Right lobe of liver (tissue), 6 donors: ENCODE measurements at regions not wholly inside any gene's neighbourhood (a gene's known extent, or its start where the extent isn't known, plus 50 kb on each side); places are given as distances from the start of the nearest gene placed in this dataset.

Experiments
- ATAC-seq, 4 donors: fragments of 200-7000 bp; cut with Tn5 transposase; one replicate each; pipeline ENCODE4 v1.9.1; 2020; ENCODE audit warnings: mild to moderate bottlenecking in 4 of 4, moderate library complexity in 4 of 4
- DNase-seq, 3 donors: peaks; one replicate each; pipeline ENCODE4 v3.0.0-alpha.2; 2020
- H3K27ac ChIP-seq, 3 donors: fragments of 200-600 bp; one replicate each; pipeline ENCODE4 v1.8.0; 2022
- H3K27me3 ChIP-seq, 2 donors: fragments of 200-600 bp; one replicate each; pipeline ENCODE4 v1.8.0; 2022
- H3K36me3 ChIP-seq, 4 donors: fragments of 200-600 bp; sonication (generic) in 1 of 4; one replicate each; pipeline versions ENCODE4 v1.5.1 to v1.8.0; 2017 to 2022; ENCODE audit warnings: control low read depth in 1 of 4
- H3K4me1 ChIP-seq, 4 donors: fragments of 200-600 bp; sonication (generic) in 1 of 4; one replicate each; pipeline versions ENCODE4 v1.5.1 to v1.8.0; 2017 to 2022; ENCODE audit warnings: control low read depth in 1 of 4
- H3K4me3 ChIP-seq, 3 donors: fragments of 200-600 bp; one replicate each; pipeline ENCODE4 v1.8.0; 2022
- H3K9me3 ChIP-seq, 4 donors: fragments of 200-600 bp; sonication (generic) in 1 of 4; one replicate each; pipeline versions ENCODE4 v1.5.1 to v1.8.0; 2017 to 2022; ENCODE audit warnings: control low read depth in 1 of 4
- CTCF ChIP-seq, 4 donors: fragments of 200-600 bp in 3 of 4; fragments of 450-650 bp in 1 of 4; IDR thresholded peaks; one replicate each; pipeline versions ENCODE4 v1.5.1 to v1.8.0; 2016 to 2022; ENCODE audit warnings: antibody characterized with exemption in 4 of 4, mild to moderate bottlenecking in 2 of 4
- POLR2A ChIP-seq: fragments of 450-650 bp; IDR thresholded peaks from one replicate; pipeline ENCODE4 v1.6.1; 2017; ENCODE audit warnings: antibody characterized with exemption, mild to moderate bottlenecking
- WGBS: methylation state at CpG from one replicate; pipeline ENCODE4 v1.1.6; 2018; ENCODE audit warnings: low coverage, low lambda C conversion rate; ENCODE audit not compliant: insufficient coverage; ENCODE audit errors: missing lambda C conversion rate; 5-methylcytosine and 5-hydroxymethylcytosine counted together
- intact Hi-C, 2 donors: fragments of 100-400 bp; cut with DNase I; formaldehyde crosslinking; loops; one replicate each; pipeline versions ENCODE4 v1.11.2 to v1.14.1; 2022
- donor health status: DM: no; HTN: yes; CAD: no.
- donor health status: DM: no; HTN: no; CAD: no.
- donor health status: DM: no; HTN: no; CAD: no.
- donor health status: DM: no; HTN: yes; CAD: no.
- donor health status: DM: no; HTN: yes; CAD: no.

- Histone ChIP-seq H3K9me3 (no peaks in the 10 kb centered on the region), H3K27me3 (no peaks in the 10 kb centered on the region), H3K36me3 (no peaks in the 10 kb centered on the region), H3K4me3 (no peak overlapping the region), H3K4me1 (no peaks in the 10 kb centered on the region), H3K27ac (no peak overlapping the region)
- intact Hi-C loops: no loop called here
- TF ChIP-seq CTCF (IDR thresholded peaks at IDR 0.05): no peak
- no peak for TF ChIP-seq POLR2A
- DNase-seq: no peak
- no peak for ATAC-seq
These were observed 449.1 kb upstream of the REG3G start for GRCh38 chr2:78576409-78576808.

GRCh38 chr2:78585871-78586270 is 439.6 kb upstream of the REG3G start:
- no peaks in the 10 kb centered on the region for H3K27me3 ChIP-seq
- ATAC-seq (no peak), DNase-seq (no peak)
- no peaks in the 10 kb centered on the region for H3K36me3 ChIP-seq
- 24% methylated on average over 3 of the region's 3 CpGs for WGBS
- H3K4me3 ChIP-seq: no peak overlapping the region
- TF ChIP-seq POLR2A (no peak), CTCF (IDR thresholded peaks at IDR 0.05) (no peak)
- H3K27ac ChIP-seq: no peak overlapping the region
- no peaks in the 10 kb centered on the region for H3K9me3 ChIP-seq
- intact Hi-C loops: no loop called here
- H3K4me1 ChIP-seq: no peaks in the 10 kb centered on the region

- ATAC-seq (no peak), DNase-seq (no peak)
- Histone ChIP-seq H3K27me3 (no peaks in the 10 kb centered on the region), H3K27ac (no peak overlapping the region), H3K9me3 (no peaks in the 10 kb centered on the region), H3K36me3 (no peaks in the 10 kb centered on the region), H3K4me1 (no peaks in the 10 kb centered on the region), H3K4me3 (no peak overlapping the region)
- WGBS: 33% methylated on average over 1 of the region's 1 CpG
- no peak for TF ChIP-seq CTCF (IDR thresholded peaks at IDR 0.05)
- TF ChIP-seq POLR2A: no peak
- intact Hi-C loops: no loop called here
These were observed 439.2 kb upstream of the REG3G start for GRCh38 chr2:78586316-78586715.

DNA sequence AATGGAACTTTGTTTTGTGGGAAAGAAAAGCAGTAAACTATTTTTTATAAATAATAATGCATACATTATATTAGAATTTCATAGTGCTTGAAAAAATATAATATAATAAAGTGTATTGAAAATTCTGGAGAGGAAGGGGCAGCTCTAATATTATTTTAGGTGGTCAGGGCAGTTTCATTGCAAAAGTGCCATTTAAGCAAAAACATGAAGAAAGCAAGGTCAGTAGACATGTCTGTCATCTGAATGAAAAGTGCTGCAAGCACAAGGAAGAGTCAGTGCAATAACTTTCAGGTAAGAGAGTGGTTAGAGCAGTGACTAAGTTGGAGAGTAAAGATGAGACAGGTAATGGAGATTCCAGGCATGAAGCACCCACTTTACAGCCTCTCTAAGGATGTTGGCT is 435.6 kb upstream of the REG3G start:
- intact Hi-C loops: no loop called here
- TF ChIP-seq CTCF (IDR thresholded peaks at IDR 0.05) (no peak), POLR2A (no peak)
- no peak overlapping the region for H3K4me3 ChIP-seq
- H3K27ac ChIP-seq: no peak overlapping the region
- no peaks in the 10 kb centered on the region for H3K36me3 ChIP-seq
- no peaks in the 10 kb centered on the region for H3K4me1 ChIP-seq
- no peak for DNase-seq
- H3K27me3 ChIP-seq: no peaks in the 10 kb centered on the region
- H3K9me3 ChIP-seq: no peaks in the 10 kb centered on the region
- no peak for ATAC-seq

DNA sequence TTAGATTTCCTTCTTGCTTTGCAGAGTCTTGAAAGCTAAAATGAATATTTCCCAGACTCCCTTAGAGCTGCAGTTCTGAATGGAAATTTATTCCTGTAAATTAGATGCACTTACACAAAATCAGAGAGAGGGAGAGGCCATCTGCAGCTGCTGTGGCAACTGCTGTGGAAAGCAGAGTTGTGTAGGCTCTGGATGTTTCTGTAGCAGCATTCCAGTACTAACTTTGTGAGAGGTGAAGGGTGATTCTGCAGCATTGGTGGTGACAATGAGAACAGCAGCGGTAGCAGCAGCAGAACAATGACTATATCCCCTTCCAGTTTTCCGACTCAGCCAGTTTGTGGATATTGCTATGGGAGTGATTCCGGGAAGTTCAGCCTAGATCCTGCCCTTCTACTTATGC is 433.0 kb upstream of the REG3G start:
- no peak for ATAC-seq
- TF ChIP-seq CTCF (IDR thresholded peaks at IDR 0.05) (no peak), POLR2A (no peak)
- Histone ChIP-seq H3K27ac (no peak overlapping the region), H3K27me3 (no peaks in the 10 kb centered on the region), H3K9me3 (no peaks in the 10 kb centered on the region), H3K4me3 (no peak overlapping the region), H3K36me3 (no peaks in the 10 kb centered on the region), H3K4me1 (no peaks in the 10 kb centered on the region)
- intact Hi-C loops: no loop called here
- 50% methylated on average over 1 of the region's 3 CpGs for WGBS
- DNase-seq: no peak
